ENCODE measurements at regions not wholly inside any gene's neighbourhood (a gene's known extent, or its start where the extent isn't known, plus 50 kb on each side); places are given as distances from the start of the nearest gene placed in this dataset.

DNA sequence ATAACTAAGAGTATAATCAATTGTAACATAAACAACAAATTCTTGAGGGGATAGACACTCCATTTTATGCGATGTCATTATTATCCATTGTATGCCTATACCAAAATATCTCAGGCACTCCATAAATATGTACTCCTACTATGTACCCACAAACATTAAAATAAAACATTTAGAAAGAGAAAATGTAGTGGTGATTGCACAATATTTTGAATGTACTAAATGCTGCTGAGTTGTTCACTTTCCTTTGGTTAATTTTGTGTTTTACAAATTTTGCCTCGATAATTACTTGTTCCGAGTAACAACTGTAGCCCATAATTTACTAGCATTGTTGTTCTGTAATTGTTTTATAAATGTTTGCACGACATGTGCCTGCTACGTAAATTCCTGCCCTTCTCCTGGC, 131.3 kb downstream of the DCLK3 start:
- DNase-seq = no peak
- intact Hi-C loops (cut with DNase I; ENCODE audit: low total_unique reads) = no loop called here
- H3K4me3 ChIP-seq = no peak overlapping the region

DNA sequence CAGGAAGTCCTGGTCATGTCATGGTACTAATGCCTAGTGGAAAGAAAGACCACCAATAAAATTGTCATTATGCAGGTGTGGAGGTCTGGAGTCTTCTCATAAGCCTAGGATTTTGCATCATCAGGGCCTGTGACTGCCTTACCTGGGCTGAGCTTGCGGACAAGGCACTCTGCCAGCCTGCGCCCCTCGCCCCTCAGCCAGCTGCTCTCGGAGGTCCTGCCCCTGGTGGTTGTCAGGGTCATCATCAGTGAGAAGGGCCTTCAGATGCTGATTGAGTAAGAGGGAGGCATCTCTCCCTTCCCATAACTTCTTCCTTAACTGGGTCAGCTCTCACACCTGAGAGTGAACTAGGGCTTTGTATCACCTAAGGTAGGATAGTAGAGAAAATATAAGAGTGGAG, 132.8 kb downstream of the DCLK3 start:
- DNase-seq (no peak), ATAC-seq (no peak)
- H3K9me3 ChIP-seq = no peaks in the 10 kb centered on the region
- H3K4me3 ChIP-seq = no peak overlapping the region
- intact Hi-C loops (cut with DNase I; ENCODE audit: low total_unique reads) (no loop called here), in situ Hi-C loops (cut with MboI; ENCODE audit: low sequenced_read_pairs in 4 of 4) (no loop called here)
- H3K4me1 ChIP-seq = no peaks in the 10 kb centered on the region
- no peak overlapping the region for H3K27ac ChIP-seq
- no peaks in the 10 kb centered on the region for H3K27me3 ChIP-seq
- TF ChIP-seq, protein P1, sequence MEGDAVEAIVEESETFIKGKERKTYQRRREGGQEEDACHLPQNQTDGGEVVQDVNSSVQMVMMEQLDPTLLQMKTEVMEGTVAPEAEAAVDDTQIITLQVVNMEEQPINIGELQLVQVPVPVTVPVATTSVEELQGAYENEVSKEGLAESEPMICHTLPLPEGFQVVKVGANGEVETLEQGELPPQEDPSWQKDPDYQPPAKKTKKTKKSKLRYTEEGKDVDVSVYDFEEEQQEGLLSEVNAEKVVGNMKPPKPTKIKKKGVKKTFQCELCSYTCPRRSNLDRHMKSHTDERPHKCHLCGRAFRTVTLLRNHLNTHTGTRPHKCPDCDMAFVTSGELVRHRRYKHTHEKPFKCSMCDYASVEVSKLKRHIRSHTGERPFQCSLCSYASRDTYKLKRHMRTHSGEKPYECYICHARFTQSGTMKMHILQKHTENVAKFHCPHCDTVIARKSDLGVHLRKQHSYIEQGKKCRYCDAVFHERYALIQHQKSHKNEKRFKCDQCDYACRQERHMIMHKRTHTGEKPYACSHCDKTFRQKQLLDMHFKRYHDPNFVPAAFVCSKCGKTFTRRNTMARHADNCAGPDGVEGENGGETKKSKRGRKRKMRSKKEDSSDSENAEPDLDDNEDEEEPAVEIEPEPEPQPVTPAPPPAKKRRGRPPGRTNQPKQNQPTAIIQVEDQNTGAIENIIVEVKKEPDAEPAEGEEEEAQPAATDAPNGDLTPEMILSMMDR (IDR thresholded peaks at IDR 0.05 in 4 of 5, conservative IDR thresholded peaks at IDR 0.05 in 1 of 5) = no peak
- no peak for TF ChIP-seq POLR2A (IDR thresholded peaks at IDR 0.05)
- no peaks in the 10 kb centered on the region for H3K36me3 ChIP-seq

More for the DNA sequence above, 131.3 kb downstream of the DCLK3 start:
- Histone ChIP-seq H3K27ac (no peak overlapping the region), H3K4me1 (no peaks in the 10 kb centered on the region), H3K9me3 (no peaks in the 10 kb centered on the region), H3K27me3 (no peaks in the 10 kb centered on the region), H3K36me3 (no peaks in the 10 kb centered on the region)
- TF ChIP-seq POLR2A (IDR thresholded peaks at IDR 0.05) = no peak
- TF ChIP-seq, protein P1 (IDR thresholded peaks at IDR 0.05 in 4 of 5, conservative IDR thresholded peaks at IDR 0.05 in 1 of 5) = no peak
- in situ Hi-C loops (cut with MboI; ENCODE audit: low sequenced_read_pairs in 4 of 4) = no loop called here
- ATAC-seq = no peak

DNA sequence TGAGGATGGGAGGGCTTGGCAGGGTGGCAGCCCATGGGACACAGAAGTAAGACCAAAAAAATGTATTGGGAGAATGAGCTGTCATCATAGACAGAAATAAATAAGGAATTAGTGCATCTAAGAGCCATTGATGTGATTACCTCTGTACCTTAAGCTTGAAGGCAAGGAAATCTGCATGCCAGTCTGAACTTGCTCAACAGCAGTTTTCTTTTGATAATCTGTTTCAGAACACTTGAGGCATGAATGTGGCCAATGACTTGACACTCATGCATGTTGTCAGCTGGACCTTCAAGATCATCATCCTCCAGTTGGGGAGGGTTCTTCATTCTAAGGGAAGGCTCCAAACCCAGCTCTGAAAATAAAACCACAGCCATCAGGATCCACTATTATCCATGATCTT, 148.5 kb downstream of the DCLK3 start:
- H3K9me3 ChIP-seq = no peaks in the 10 kb centered on the region
- DNase-seq (no peak), ATAC-seq (no peak)
- intact Hi-C loops (cut with DNase I; ENCODE audit: low total_unique reads) = no loop called here
- H3K36me3 ChIP-seq = no peaks in the 10 kb centered on the region
- H3K4me1 ChIP-seq = no peaks in the 10 kb centered on the region
- H3K4me3 ChIP-seq = no peak overlapping the region
- in situ Hi-C loops (cut with MboI; ENCODE audit: low sequenced_read_pairs in 4 of 4) = no loop called here
- no peak for TF ChIP-seq POLR2A (IDR thresholded peaks at IDR 0.05)
- TF ChIP-seq, protein P1 (IDR thresholded peaks at IDR 0.05 in 4 of 5, conservative IDR thresholded peaks at IDR 0.05 in 1 of 5) = no peak
- H3K27me3 ChIP-seq = no peaks in the 10 kb centered on the region
- no peak overlapping the region for H3K27ac ChIP-seq

DNA sequence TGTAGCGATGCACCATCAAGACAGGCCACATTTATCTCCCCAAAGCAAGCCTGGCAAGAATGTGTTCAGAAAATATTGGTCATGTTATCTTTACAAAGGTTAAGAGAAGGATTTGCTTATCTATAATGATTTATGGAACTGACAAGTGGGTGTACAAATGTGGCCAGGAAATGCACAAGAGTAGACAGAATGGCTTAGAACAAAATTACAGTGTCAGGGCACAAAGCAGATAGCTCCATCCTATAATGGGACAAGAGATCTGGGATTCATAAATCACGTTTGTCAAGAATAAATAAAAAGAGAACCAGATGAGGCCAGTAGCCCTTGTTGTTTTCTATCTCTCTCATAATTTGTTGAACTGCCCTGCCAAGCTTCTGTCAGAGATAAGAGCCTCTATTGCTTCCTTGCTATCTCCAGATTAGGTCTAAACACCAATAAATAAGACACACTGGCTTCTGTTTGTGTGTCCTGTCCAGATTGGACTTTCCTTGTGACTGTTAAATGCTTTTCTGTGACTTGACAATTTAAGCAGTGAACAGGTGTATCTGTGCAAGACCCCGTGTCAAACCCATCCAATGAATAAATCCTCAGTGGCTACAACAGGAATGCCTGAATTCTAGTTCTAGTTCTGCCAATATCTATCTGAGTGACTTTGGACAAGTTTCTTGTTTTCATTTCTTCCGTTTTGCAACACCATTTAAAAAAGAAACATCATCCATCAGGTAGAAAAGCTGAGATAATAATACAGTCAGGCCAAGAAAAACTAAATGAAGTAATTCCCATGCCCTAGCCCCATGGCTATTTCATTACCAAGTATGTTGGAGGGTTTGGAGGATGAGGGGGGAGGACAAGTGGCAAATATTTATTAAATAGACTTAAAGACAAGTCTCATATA, 157.2 kb downstream of the DCLK3 start:
- H3K27me3 ChIP-seq = no peaks in the 10 kb centered on the region
- no peaks in the 10 kb centered on the region for H3K36me3 ChIP-seq
- H3K4me1 ChIP-seq = no peaks in the 10 kb centered on the region
- TF ChIP-seq, protein P1 (IDR thresholded peaks at IDR 0.05 in 4 of 5, conservative IDR thresholded peaks at IDR 0.05 in 1 of 5) = no peak
- no peak for TF ChIP-seq POLR2A (IDR thresholded peaks at IDR 0.05)
- H3K9me3 ChIP-seq = no peaks in the 10 kb centered on the region
- in situ Hi-C loops (cut with MboI; ENCODE audit: low sequenced_read_pairs in 4 of 4) = no loop called here
- H3K27ac ChIP-seq = no peak overlapping the region
- ATAC-seq = no peak
- intact Hi-C loops (cut with DNase I; ENCODE audit: low total_unique reads) = no loop called here
- no peak for DNase-seq
- no peak overlapping the region for H3K4me3 ChIP-seq

All from gastrocnemius medialis (tissue), 4 donors.